Choroid plexus epithelial cell (primary cell): ENCODE measurements at regions not wholly inside any gene's neighbourhood (a gene's known extent, or its start where the extent isn't known, plus 50 kb on each side); places are given as distances from the start of the nearest gene placed in this dataset.
A peak's percentile ranks its signal among the peaks of the same experiment; 100 is the strongest.

ENCODE experiments used
- DNase-seq: peaks from one replicate; pipeline ENCODE4 v3.0.0-alpha.2; 2010; ENCODE audit warnings: low read depth
- H3K4me3 ChIP-seq: 2 replicates; pipeline ENCODE4 v1.5.1; 2011; ENCODE audit warnings: low read depth, mild to moderate bottlenecking, control low read depth, low read length, moderate library complexity
- CTCF ChIP-seq: conservative IDR thresholded peaks from 2 replicates; pipeline ENCODE4 v1.5.1; 2011; ENCODE audit warnings: low read depth, mild to moderate bottlenecking, control low read depth, inconsistent platforms, low read length, moderate library complexity

GRCh38 chr15:59885832-59886231 lies 118.3 kb upstream of the FOXB1 start:
- no peak overlapping the region for H3K4me3 ChIP-seq
- no peak for TF ChIP-seq CTCF
- no peak for DNase-seq

GRCh38 chr15:59879506-59880265 lies 124.4 kb upstream of the FOXB1 start:
- no peak for TF ChIP-seq CTCF
- peak; percentile 88 for DNase-seq
- no peak overlapping the region for H3K4me3 ChIP-seq

- no peak for TF ChIP-seq CTCF
- no peak for DNase-seq
- no peak overlapping the region for H3K4me3 ChIP-seq
Observed at GRCh38 chr15:59876140-59876539, 128.0 kb upstream of the FOXB1 start.

- no peak for DNase-seq
- no peak overlapping the region for H3K4me3 ChIP-seq
- no peak for TF ChIP-seq CTCF
Observed at GRCh38 chr15:59873644-59874272, 130.4 kb upstream of the FOXB1 start.

- no peak for TF ChIP-seq CTCF
- DNase-seq, result no peak
- no peak overlapping the region for H3K4me3 ChIP-seq
Observed at GRCh38 chr15:59867086-59867855, 136.8 kb upstream of the FOXB1 start.

- no peak overlapping the region for H3K4me3 ChIP-seq
- no peak for DNase-seq
- TF ChIP-seq CTCF, result no peak
Observed at GRCh38 chr15:59866642-59867041, 137.5 kb upstream of the FOXB1 start.
